Heart left ventricle (tissue), 16 donors: ENCODE measurements at regions not wholly inside any gene's neighbourhood (a gene's known extent, or its start where the extent isn't known, plus 50 kb on each side); places are given as distances from the start of the nearest gene placed in this dataset.
A peak's percentile ranks its signal among the peaks of the same experiment; 100 is the strongest.
"Not testable (repeated sequence)": the region's sequence is repeated elsewhere in the genome, so short reads cannot be mapped to it uniquely, and the experiment has no call there.

ENCODE experiments used
- ATAC-seq, 4 donors: fragments of 200-7000 bp; cut with Tn5 transposase; one replicate each; pipeline ENCODE4 v1.9.1; 2020 to 2022; ENCODE audit warnings: moderate library complexity in 4 of 4, mild to moderate bottlenecking in 3 of 4, moderate number of reproducible peaks in 1 of 4
- DNase-seq, 5 donors: peaks; one replicate each; pipeline ENCODE4 v3.0.0-alpha.2; 2020
- H3K27ac ChIP-seq, 12 donors: fragments of 200-600 bp; sonication (generic) in 4 of 12; one replicate each; pipeline versions ENCODE4 v1.5.0 to v1.8.0; 2016 to 2022; ENCODE audit warnings: mild to moderate bottlenecking in 2 of 12
- H3K27me3 ChIP-seq, 9 donors: fragments of 200-600 bp; sonication (generic) in 2 of 9; one replicate each; pipeline versions ENCODE4 v1.5.1 to v1.8.0; 2016 to 2022; ENCODE audit warnings: mild to moderate bottlenecking in 3 of 9
- H3K36me3 ChIP-seq, 9 donors: fragments of 200-600 bp; sonication (generic) in 2 of 9; one replicate each; pipeline versions ENCODE4 v1.5.0 to v1.8.0; 2018 to 2022; ENCODE audit warnings: mild to moderate bottlenecking in 2 of 9
- H3K4me1 ChIP-seq, 12 donors: fragments of 200-600 bp; sonication (generic) in 4 of 12; one replicate each; pipeline versions ENCODE4 v1.5.0 to v1.8.0; 2016 to 2022; ENCODE audit warnings: mild to moderate bottlenecking in 3 of 12
- H3K4me3 ChIP-seq, 12 donors: fragments of 200-600 bp; sonication (generic) in 4 of 12; one replicate each; pipeline versions ENCODE4 v1.5.0 to v1.8.0; 2017 to 2022; ENCODE audit warnings: mild to moderate bottlenecking in 9 of 12, moderate library complexity in 4 of 12
- H3K9me3 ChIP-seq, 12 donors: fragments of 200-600 bp; sonication (generic) in 4 of 12; one replicate each; pipeline versions ENCODE4 v1.5.0 to v1.8.0; 2016 to 2022; ENCODE audit warnings: mild to moderate bottlenecking in 1 of 12
- CTCF ChIP-seq, 12 donors: fragments of 200-600 bp; sonication (generic) in 4 of 12; IDR thresholded peaks; one replicate each; pipeline versions ENCODE4 v1.5.0 to v1.8.0; 2018 to 2022; ENCODE audit warnings: antibody characterized with exemption in 12 of 12, mild to moderate bottlenecking in 5 of 12
- POLR2A ChIP-seq, 2 donors: fragments of 450-650 bp; IDR thresholded peaks; one replicate each; pipeline ENCODE4 v1.6.1; 2017; ENCODE audit warnings: antibody characterized with exemption in 2 of 2, mild to moderate bottlenecking in 2 of 2, moderate library complexity in 2 of 2
- WGBS, 4 donors: extraction: QIAGEN DNeasy Blood & Tissue Kit in 2 of 4; methylation state at CpG; one replicate each; pipeline versions ENCODE4 v1.1.5 to v1.1.7; 2013 to 2018; 5-methylcytosine and 5-hydroxymethylcytosine counted together
- intact Hi-C, 10 donors: fragments of 100-400 bp; cut with DNase I; formaldehyde crosslinking; loops; one replicate each; pipeline versions ENCODE4 v1.11.1 to v1.14.2; 2022
- donor health status: ischemic (EF 13 %, LVEDD 7.1; RV severe dilation, severe dysfunction).
- donor health status: healthy with polysubstance abuse.
- donor health status: DM: no; HTN: yes; CAD: no.
- donor health status: DM: no; HTN: no; CAD: no.
- donor health status: ischemic (EF 25% LVEDD 6.9; RV normal size, moderate dysfunction).
- donor health status: ischemic (EF 25% LVEDD 5.7; RV mildly dilated, moderate dysfunction).
- donor health status: healthy.
- donor health status: DM: yes; HTN: yes; CAD: no.
- donor health status: ischemic (EF 35%, LVEDD 5.7; RV mildly dilated, moderate dysfunction).
- donor health status: nonischemic (EF 11% LVEDD 7.7; RV severe dilation, severe dysfunction).
- donor health status: DM: yes; HTN: yes; CAD: no.
- donor health status: PGD.
- donor health status: ischemic (EF 29% LVEDD 5.4; RV normal size, mild dysfunction).
- donor health status: nonischemic (EF 23%, LVEDD 6.1; RV moderate dilation, normal function).

- TF ChIP-seq CTCF (IDR thresholded peaks at IDR 0.05) (no peak), POLR2A (IDR thresholded peaks at IDR 0.05) (no peak)
- WGBS, 4 donors = 14 to 26% (median 23%) methylated on average over 6 of the region's 6 CpGs
- intact Hi-C loops = loop anchor here in 1 of 10 donors (10.0 kb wide), 1 partner anchor 370 kb away; no protein-coding TSS in a partner anchor
- no peak for ATAC-seq
- no peaks in the 10 kb centered on the region for H3K36me3 ChIP-seq
- H3K27ac ChIP-seq = no peak overlapping the region
- DNase-seq = no peak
- H3K9me3 ChIP-seq = peaks cover 0 to 7% (median 0%) of the 10 kb centered on the region in 12 donors
- no peak overlapping the region for H3K4me3 ChIP-seq
- H3K27me3 ChIP-seq = no peaks in the 10 kb centered on the region
- peaks cover 0 to 9% (median 0%) of the 10 kb centered on the region in 12 donors for H3K4me1 ChIP-seq
Observed at GRCh38 chr19:20365146-20365545, 198.1 kb downstream of the ZNF486 start.

GRCh38 chr19:20359933-20360720 lies 193.1 kb downstream of the ZNF486 start:
- Histone ChIP-seq H3K9me3 (peaks cover 0 to 24% (median 0%) of the 10 kb centered on the region in 12 donors), H3K27ac (no peak overlapping the region), H3K4me3 (no peak overlapping the region), H3K4me1 (peaks cover 0 to 2% (median 0%) of the 10 kb centered on the region in 12 donors), H3K27me3 (no peaks in the 10 kb centered on the region), H3K36me3 (no peaks in the 10 kb centered on the region)
- DNase-seq = no peak
- ATAC-seq = no peak
- WGBS, 4 donors = 52 to 64% (median 56%) methylated on average over 11 of the region's 11 CpGs
- TF ChIP-seq CTCF (IDR thresholded peaks at IDR 0.05) (peak in 5 of 12 donors; percentile 6 to 42 (median 39)), POLR2A (IDR thresholded peaks at IDR 0.05) (no peak)
- intact Hi-C loops = loop anchor here in 2 of 10 donors (2.0 to 10.0 kb wide), 2 partner anchors 113 to 365 kb away; no protein-coding TSS in a partner anchor

GRCh38 chr19:20358841-20359465 lies 191.9 kb downstream of the ZNF486 start:
- H3K4me1 ChIP-seq, H3K27ac ChIP-seq, intact Hi-C loops, H3K27me3 ChIP-seq, H3K4me3 ChIP-seq, DNase-seq, ATAC-seq, H3K36me3 ChIP-seq: not testable (repeated sequence)
- WGBS, 4 donors = 79 to 85% (median 84%) methylated on average over 7 of the region's 7 CpGs
- H3K9me3 ChIP-seq = peaks cover 0 to 17% (median 0%) of the 10 kb centered on the region in 12 donors

DNA sequence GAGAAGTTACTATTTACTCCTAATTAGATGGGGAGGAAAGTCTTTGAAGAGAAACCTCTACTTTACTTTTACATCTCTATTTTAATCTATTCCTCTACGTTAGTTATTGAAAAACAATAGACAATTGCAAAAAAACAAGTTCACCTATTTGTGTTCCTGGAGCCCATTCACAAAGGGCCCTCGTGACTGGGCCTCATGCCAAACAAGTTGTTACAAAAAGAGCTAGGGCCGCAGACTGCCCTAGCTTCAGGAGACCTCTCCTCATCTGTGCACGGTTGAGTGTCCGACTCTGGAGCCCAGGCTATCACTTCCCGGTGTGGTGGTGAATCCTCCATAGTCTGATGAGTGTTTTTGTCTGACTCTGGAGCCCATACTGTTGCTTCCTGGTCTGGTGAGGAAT lies 190.9 kb downstream of the ZNF486 start:
- Histone ChIP-seq H3K9me3 (peaks cover 0 to 17% (median 0%) of the 10 kb centered on the region in 12 donors), H3K27ac (no peak overlapping the region), H3K4me1 (no peaks in the 10 kb centered on the region), H3K4me3 (no peak overlapping the region), H3K27me3 (no peaks in the 10 kb centered on the region), H3K36me3 (no peaks in the 10 kb centered on the region)
- ATAC-seq (no peak), DNase-seq (no peak)
- intact Hi-C loops = no loop called here
- TF ChIP-seq POLR2A (IDR thresholded peaks at IDR 0.05) (no peak), CTCF (IDR thresholded peaks at IDR 0.05) (no peak)
- 68 to 70% (median 68%) methylated on average over 6 of the region's 6 CpGs for WGBS, 4 donors
